Smooth muscle cell (in vitro differentiated cells): ENCODE measurements at regions not wholly inside any gene's neighbourhood (a gene's known extent, or its start where the extent isn't known, plus 50 kb on each side); places are given as distances from the start of the nearest gene placed in this dataset.

ENCODE experiments used
- DNase-seq: peaks from one replicate; lab custom pipeline; 2025; ENCODE audit not compliant: unreplicated experiment; lab: John Stamatoyannopoulos, UW
- H2AFZ ChIP-seq: fragments of 200-600 bp; sonication (generic); 2 replicates; pipeline ENCODE4 v1.6.0; 2016; ENCODE audit warnings: antibody characterized with exemption, low read depth, mild to moderate bottlenecking
- H3F3A ChIP-seq: fragments of 200-600 bp; sonication (generic); 2 replicates; pipeline ENCODE4 v1.6.0; 2017; ENCODE audit warnings: antibody characterized with exemption, low read depth
- H3K27ac ChIP-seq: fragments of 200-600 bp; sonication (generic); 2 replicates; pipeline ENCODE4 v1.5.1; 2016; ENCODE audit warnings: low read depth, mild to moderate bottlenecking
- H3K27me3 ChIP-seq: fragments of 200-600 bp; sonication (generic); 2 replicates; pipeline ENCODE4 v1.6.1; 2016; ENCODE audit warnings: low read depth, mild to moderate bottlenecking
- H3K36me3 ChIP-seq: fragments of 200-600 bp; sonication (generic); 2 replicates; pipeline ENCODE4 v1.5.1; 2016; ENCODE audit warnings: low read depth
- H3K4me1 ChIP-seq: fragments of 200-600 bp; sonication (generic); 2 replicates; pipeline ENCODE4 v1.5.1; 2016; ENCODE audit warnings: low read depth
- H3K4me2 ChIP-seq: fragments of 200-600 bp; sonication (generic); 2 replicates; pipeline ENCODE4 v1.6.0; 2016; ENCODE audit warnings: mild to moderate bottlenecking
- H3K4me3 ChIP-seq: fragments of 200-600 bp; sonication (generic); 2 replicates; pipeline ENCODE4 v1.5.1; 2016; ENCODE audit warnings: mild to moderate bottlenecking
- H3K79me2 ChIP-seq: fragments of 200-600 bp; sonication (generic); 2 replicates; pipeline ENCODE4 v1.6.0; 2016; ENCODE audit warnings: low read depth, mild to moderate bottlenecking
- H3K9ac ChIP-seq: fragments of 200-600 bp; sonication (generic); 2 replicates; pipeline ENCODE4 v1.6.0; 2016; ENCODE audit warnings: low read depth
- H3K9me3 ChIP-seq: fragments of 200-600 bp; sonication (generic); replicated peaks from 2 replicates; pipeline ENCODE4 v1.5.1; 2016; ENCODE audit warnings: low read depth
- H4K20me1 ChIP-seq: fragments of 200-600 bp; sonication (generic); 2 replicates; pipeline ENCODE4 v1.6.0; 2016; ENCODE audit warnings: low read depth
- CTCF ChIP-seq: fragments of 200-600 bp; sonication (generic); IDR thresholded peaks from 2 replicates; pipeline ENCODE4 v1.5.1; 2017; ENCODE audit warnings: borderline replicate concordance, mild to moderate bottlenecking, antibody characterized with exemption; ENCODE audit not compliant: insufficient read depth, poor library complexity, severe bottlenecking
- WGBS: methylation state at CpG from one replicate; pipeline ENCODE4 v1.1.7; 2016; ENCODE audit warnings: low lambda C conversion rate; 5-methylcytosine and 5-hydroxymethylcytosine counted together

- Histone ChIP-seq H3K4me2 (no peak overlapping the region), H3F3A (no peaks in the 10 kb centered on the region), H3K27me3 (no peaks in the 10 kb centered on the region), H4K20me1 (no peaks in the 10 kb centered on the region), H3K36me3 (no peaks in the 10 kb centered on the region), H3K79me2 (no peaks in the 10 kb centered on the region), H3K4me3 (no peak overlapping the region), H3K9me3 (no peaks in the 10 kb centered on the region), H3K4me1 (no peaks in the 10 kb centered on the region), H2AFZ (no peak overlapping the region), H3K27ac (no peak overlapping the region), H3K9ac (no peak overlapping the region)
- DNase-seq = no peak
- WGBS = 89% methylated on average over 1 of the region's 1 CpG
- TF ChIP-seq CTCF = no peak
These were observed 228.5 kb upstream of the ROBO2 start for GRCh38 chr3:76811418-76811817.

GRCh38 chr3:76812649-76813242 is 227.2 kb upstream of the ROBO2 start:
- no peak overlapping the region for H2AFZ ChIP-seq
- DNase-seq = no peak
- H4K20me1 ChIP-seq = no peaks in the 10 kb centered on the region
- no peaks in the 10 kb centered on the region for H3K4me1 ChIP-seq
- no peak overlapping the region for H3K9ac ChIP-seq
- no peaks in the 10 kb centered on the region for H3K9me3 ChIP-seq
- no peak for TF ChIP-seq CTCF
- H3K4me3 ChIP-seq = no peak overlapping the region
- no peaks in the 10 kb centered on the region for H3F3A ChIP-seq
- 91% methylated on average over 2 of the region's 2 CpGs for WGBS
- no peak overlapping the region for H3K27ac ChIP-seq
- H3K27me3 ChIP-seq = no peaks in the 10 kb centered on the region
- H3K36me3 ChIP-seq = no peaks in the 10 kb centered on the region
- no peak overlapping the region for H3K4me2 ChIP-seq
- no peaks in the 10 kb centered on the region for H3K79me2 ChIP-seq

- Histone ChIP-seq H3K4me3 (no peak overlapping the region), H3K4me1 (no peaks in the 10 kb centered on the region), H3K9me3 (no peaks in the 10 kb centered on the region), H3F3A (no peaks in the 10 kb centered on the region), H3K27ac (no peak overlapping the region), H3K79me2 (no peaks in the 10 kb centered on the region), H3K9ac (no peak overlapping the region), H2AFZ (no peak overlapping the region), H3K36me3 (no peaks in the 10 kb centered on the region), H3K27me3 (no peaks in the 10 kb centered on the region), H4K20me1 (no peaks in the 10 kb centered on the region), H3K4me2 (no peak overlapping the region)
- DNase-seq = no peak
- 85% methylated on average over 1 of the region's 1 CpG for WGBS
- no peak for TF ChIP-seq CTCF
These were observed 224.3 kb upstream of the ROBO2 start for GRCh38 chr3:76815561-76815960.

DNA sequence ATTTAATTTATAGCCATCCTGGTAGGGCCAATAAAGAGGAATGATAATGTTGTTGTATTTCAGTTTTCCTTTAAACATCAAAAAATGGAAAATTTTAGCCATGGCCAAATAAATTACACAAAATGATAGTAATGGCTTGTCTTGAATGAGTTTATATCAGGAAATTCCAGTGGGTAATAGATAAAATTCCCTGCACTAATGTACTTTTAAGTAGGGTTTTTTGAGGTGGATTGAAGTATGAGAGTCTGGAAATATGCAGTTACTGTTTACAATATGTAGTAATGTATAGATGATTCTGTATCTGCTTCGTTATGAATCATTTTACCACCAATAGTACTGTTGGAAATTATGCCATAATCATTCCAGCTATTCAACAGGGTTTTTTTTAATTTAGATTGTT is 219.4 kb upstream of the ROBO2 start:
- Histone ChIP-seq H3K4me3 (no peak overlapping the region), H3K9ac (no peak overlapping the region), H3F3A (no peaks in the 10 kb centered on the region), H3K79me2 (no peaks in the 10 kb centered on the region), H2AFZ (no peak overlapping the region), H3K4me2 (no peak overlapping the region), H4K20me1 (no peaks in the 10 kb centered on the region), H3K36me3 (no peaks in the 10 kb centered on the region), H3K27ac (no peak overlapping the region), H3K9me3 (no peaks in the 10 kb centered on the region), H3K27me3 (no peaks in the 10 kb centered on the region), H3K4me1 (no peaks in the 10 kb centered on the region)
- DNase-seq = no peak
- WGBS = 88% methylated on average over 1 of the region's 1 CpG
- TF ChIP-seq CTCF = no peak
